Epithelial cell of proximal tubule (primary cell): ENCODE measurements at regions not wholly inside any gene's neighbourhood (a gene's known extent, or its start where the extent isn't known, plus 50 kb on each side); places are given as distances from the start of the nearest gene placed in this dataset.

Source experiments
- DNase-seq: peaks from one replicate; pipeline ENCODE4 v3.0.0-alpha.2; 2011; ENCODE audit warnings: low read depth
- H3K4me3 ChIP-seq: 2 replicates; pipeline ENCODE4 v1.5.1; 2011; ENCODE audit warnings: low read depth, mild to moderate bottlenecking, low read length
- CTCF ChIP-seq: conservative IDR thresholded peaks from 2 replicates; pipeline ENCODE4 v1.5.1; 2012; ENCODE audit warnings: low read depth, mild to moderate bottlenecking, low read length

- H3K4me3 ChIP-seq: no peak overlapping the region
- no peak for DNase-seq
- no peak for TF ChIP-seq CTCF
Observed at GRCh38 chr2:2571301-2572150, 240.5 kb upstream of the MYT1L start.

GRCh38 chr2:2570871-2571270 is 239.8 kb upstream of the MYT1L start:
- no peak overlapping the region for H3K4me3 ChIP-seq
- TF ChIP-seq CTCF: no peak
- no peak for DNase-seq

- no peak for DNase-seq
- TF ChIP-seq CTCF: no peak
- no peak overlapping the region for H3K4me3 ChIP-seq
Observed at GRCh38 chr2:2570360-2570759, 239.3 kb upstream of the MYT1L start.

- H3K4me3 ChIP-seq: no peak overlapping the region
- no peak for DNase-seq
- TF ChIP-seq CTCF: no peak
Observed at GRCh38 chr2:2569836-2570235, 238.8 kb upstream of the MYT1L start.

- H3K4me3 ChIP-seq: no peak overlapping the region
- TF ChIP-seq CTCF: no peak
- no peak for DNase-seq
Observed at GRCh38 chr2:2569306-2569705, 238.2 kb upstream of the MYT1L start.

- H3K4me3 ChIP-seq: no peak overlapping the region
- no peak for TF ChIP-seq CTCF
- no peak for DNase-seq
Observed at GRCh38 chr2:2568411-2568810, 237.3 kb upstream of the MYT1L start.

- H3K4me3 ChIP-seq: no peak overlapping the region
- no peak for TF ChIP-seq CTCF
- no peak for DNase-seq
Observed at GRCh38 chr2:2567776-2568175, 236.7 kb upstream of the MYT1L start.
